ENCODE measurements at regions not wholly inside any gene's neighbourhood (a gene's known extent, or its start where the extent isn't known, plus 50 kb on each side); places are given as distances from the start of the nearest gene placed in this dataset.

- no peak for ATAC-seq
Measured at GRCh38 chr14:54132496-54132895, 175.9 kb upstream of the BMP4 start.

GRCh38 chr14:54133896-54134295, 177.3 kb upstream of the BMP4 start:
- ATAC-seq, result peak; percentile 76

GRCh38 chr14:54135804-54136280, 179.2 kb upstream of the BMP4 start:
- no peak for ATAC-seq

- no peak for ATAC-seq
Measured at GRCh38 chr14:54136894-54137613, 180.4 kb upstream of the BMP4 start.

- no peak for ATAC-seq
Measured at GRCh38 chr14:54137614-54137961, 181.0 kb upstream of the BMP4 start.

- ATAC-seq, result no peak
Measured at GRCh38 chr14:54138024-54138353, 181.4 kb upstream of the BMP4 start.

GRCh38 chr14:54138354-54139038, 181.9 kb upstream of the BMP4 start:
- no peak for ATAC-seq

GRCh38 chr14:54140551-54140950, 183.9 kb upstream of the BMP4 start:
- no peak for ATAC-seq

GRCh38 chr14:54146601-54147000, 190.0 kb upstream of the BMP4 start:
- no peak for ATAC-seq

- peak; percentile 60 for ATAC-seq
Measured at GRCh38 chr14:54147282-54147681, 190.7 kb upstream of the BMP4 start.

- ATAC-seq, result no peak
Measured at GRCh38 chr14:54147758-54148157, 191.1 kb upstream of the BMP4 start.

GRCh38 chr14:54148251-54148650, 191.6 kb upstream of the BMP4 start:
- no peak for ATAC-seq

GRCh38 chr14:54152351-54152750, 195.7 kb upstream of the BMP4 start:
- no peak for ATAC-seq

- ATAC-seq, result peak; percentile 24
Measured at GRCh38 chr14:54166049-54166950, 209.7 kb upstream of the BMP4 start.

GRCh38 chr14:54168489-54168888, 211.9 kb upstream of the BMP4 start:
- ATAC-seq, result peak; percentile 59

- ATAC-seq, result peak; percentile 45
Measured at GRCh38 chr14:54169254-54169924, 212.8 kb upstream of the BMP4 start.

- no peak for ATAC-seq
Measured at GRCh38 chr14:54170301-54170700, 213.7 kb upstream of the BMP4 start.

GRCh38 chr14:54172114-54172513, 215.5 kb upstream of the BMP4 start:
- ATAC-seq, result no peak

- no peak for ATAC-seq
Measured at GRCh38 chr14:54172562-54172961, 215.9 kb upstream of the BMP4 start.

- no peak for ATAC-seq
Measured at GRCh38 chr14:54173802-54174201, 217.2 kb upstream of the BMP4 start.

- no peak for ATAC-seq
Measured at GRCh38 chr14:54174457-54174856, 217.8 kb upstream of the BMP4 start.

GRCh38 chr14:54175298-54175942, 218.8 kb upstream of the BMP4 start:
- peak; percentile 64 for ATAC-seq

All from esophagus mucosa (tissue), 1 donor.